ENCODE measurements at regions not wholly inside any gene's neighbourhood (a gene's known extent, or its start where the extent isn't known, plus 50 kb on each side); places are given as distances from the start of the nearest gene placed in this dataset.

GRCh38 chr21:27759820-27760219 is 792.9 kb upstream of the ADAMTS5 start:
- no peak overlapping the region for H3K4me3 ChIP-seq
- no peak overlapping the region for H3K4me2 ChIP-seq
- no peaks in the 10 kb centered on the region for H3K4me1 ChIP-seq
- no peaks in the 10 kb centered on the region for H3K9me3 ChIP-seq
- no peaks in the 10 kb centered on the region for H4K20me1 ChIP-seq
- H3K27ac ChIP-seq: no peak overlapping the region
- H3K9ac ChIP-seq: no peak overlapping the region
- H3K27me3 ChIP-seq: no peaks in the 10 kb centered on the region
- H3K36me3 ChIP-seq: no peaks in the 10 kb centered on the region
- no peak for TF ChIP-seq Cebpa-rat (IDR thresholded peaks at IDR 0.05)

- Histone ChIP-seq H3K4me3 (no peak overlapping the region), H3K4me1 (no peaks in the 10 kb centered on the region), H3K9ac (no peak overlapping the region), H3K36me3 (no peaks in the 10 kb centered on the region), H4K20me1 (no peaks in the 10 kb centered on the region), H3K4me2 (no peak overlapping the region), H3K27ac (no peak overlapping the region), H3K9me3 (no peaks in the 10 kb centered on the region), H3K27me3 (no peaks in the 10 kb centered on the region)
- no peak for TF ChIP-seq Cebpa-rat (IDR thresholded peaks at IDR 0.05)
Observed at GRCh38 chr21:27759091-27759659, 792.3 kb upstream of the ADAMTS5 start.

GRCh38 chr21:27756191-27756590 is 789.3 kb upstream of the ADAMTS5 start:
- Histone ChIP-seq H4K20me1 (no peaks in the 10 kb centered on the region), H3K9ac (no peak overlapping the region), H3K4me2 (no peak overlapping the region), H3K27me3 (no peaks in the 10 kb centered on the region), H3K9me3 (0 out of 2 replicates have a peak, but pooled peaks cover 6% of the 10 kb centered on the region), H3K4me1 (no peaks in the 10 kb centered on the region), H3K4me3 (no peak overlapping the region), H3K27ac (no peak overlapping the region), H3K36me3 (no peaks in the 10 kb centered on the region)
- TF ChIP-seq Cebpa-rat (IDR thresholded peaks at IDR 0.05): no peak

GRCh38 chr21:27743971-27744564 is 777.2 kb upstream of the ADAMTS5 start:
- Histone ChIP-seq H3K4me3 (no peak overlapping the region), H3K4me1 (no peaks in the 10 kb centered on the region), H3K27me3 (no peaks in the 10 kb centered on the region), H3K9ac (no peak overlapping the region), H3K4me2 (no peak overlapping the region), H4K20me1 (no peaks in the 10 kb centered on the region), H3K27ac (no peak overlapping the region), H3K36me3 (no peaks in the 10 kb centered on the region), H3K9me3 (peaks cover 6% of the 10 kb centered on the region)
- no peak for TF ChIP-seq Cebpa-rat (IDR thresholded peaks at IDR 0.05)

- no peaks in the 10 kb centered on the region for H4K20me1 ChIP-seq
- peaks cover 13% of the 10 kb centered on the region for H3K9me3 ChIP-seq
- no peak overlapping the region for H3K27ac ChIP-seq
- no peaks in the 10 kb centered on the region for H3K27me3 ChIP-seq
- H3K36me3 ChIP-seq: no peaks in the 10 kb centered on the region
- H3K4me3 ChIP-seq: no peak overlapping the region
- no peak for TF ChIP-seq Cebpa-rat (IDR thresholded peaks at IDR 0.05)
- H3K9ac ChIP-seq: no peak overlapping the region
- H3K4me1 ChIP-seq: no peaks in the 10 kb centered on the region
- no peak overlapping the region for H3K4me2 ChIP-seq
Observed at GRCh38 chr21:27741736-27742135, 774.8 kb upstream of the ADAMTS5 start.

- Histone ChIP-seq H3K4me3 (no peak overlapping the region), H3K27me3 (no peaks in the 10 kb centered on the region), H3K9me3 (peaks cover 13% of the 10 kb centered on the region), H3K36me3 (no peaks in the 10 kb centered on the region), H4K20me1 (no peaks in the 10 kb centered on the region), H3K4me2 (no peak overlapping the region), H3K9ac (no peak overlapping the region), H3K4me1 (no peaks in the 10 kb centered on the region), H3K27ac (no peak overlapping the region)
- no peak for TF ChIP-seq Cebpa-rat (IDR thresholded peaks at IDR 0.05)
Observed at GRCh38 chr21:27740084-27740483, 773.2 kb upstream of the ADAMTS5 start.

GRCh38 chr21:27739187-27739586 is 772.3 kb upstream of the ADAMTS5 start:
- no peak for TF ChIP-seq Cebpa-rat (IDR thresholded peaks at IDR 0.05)
- H3K27ac ChIP-seq: no peak overlapping the region
- no peaks in the 10 kb centered on the region for H4K20me1 ChIP-seq
- H3K27me3 ChIP-seq: no peaks in the 10 kb centered on the region
- no peaks in the 10 kb centered on the region for H3K36me3 ChIP-seq
- H3K9me3 ChIP-seq: peaks cover 7% of the 10 kb centered on the region
- H3K4me2 ChIP-seq: no peak overlapping the region
- H3K4me3 ChIP-seq: no peak overlapping the region
- no peaks in the 10 kb centered on the region for H3K4me1 ChIP-seq
- no peak overlapping the region for H3K9ac ChIP-seq

DNA sequence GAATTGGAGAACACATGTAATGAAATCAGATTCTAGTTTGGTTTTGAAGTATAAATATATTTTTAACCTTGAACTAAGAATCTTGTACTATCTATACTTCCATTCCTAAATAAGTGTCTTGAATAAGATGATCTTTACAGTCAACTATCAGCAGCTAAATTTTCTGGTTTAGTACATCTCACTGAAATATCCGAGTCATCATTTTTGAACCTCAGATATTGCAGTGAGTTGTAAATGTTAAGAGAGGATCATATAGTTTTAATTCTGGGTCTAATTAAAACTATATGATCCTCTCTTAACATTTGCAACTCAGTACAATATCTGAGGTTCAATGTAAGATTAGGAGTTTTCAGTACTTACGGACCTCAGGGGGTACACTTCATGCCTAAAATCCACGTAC is 768.8 kb upstream of the ADAMTS5 start:
- no peak overlapping the region for H3K27ac ChIP-seq
- H3K9ac ChIP-seq: no peak overlapping the region
- H3K4me3 ChIP-seq: no peak overlapping the region
- no peaks in the 10 kb centered on the region for H4K20me1 ChIP-seq
- TF ChIP-seq Cebpa-rat (IDR thresholded peaks at IDR 0.05): no peak
- H3K9me3 ChIP-seq: peaks cover 6% of the 10 kb centered on the region; the same call in 1 of the 2 replicates
- H3K4me1 ChIP-seq: no peaks in the 10 kb centered on the region
- no peaks in the 10 kb centered on the region for H3K36me3 ChIP-seq
- no peaks in the 10 kb centered on the region for H3K27me3 ChIP-seq
- H3K4me2 ChIP-seq: no peak overlapping the region

DNA sequence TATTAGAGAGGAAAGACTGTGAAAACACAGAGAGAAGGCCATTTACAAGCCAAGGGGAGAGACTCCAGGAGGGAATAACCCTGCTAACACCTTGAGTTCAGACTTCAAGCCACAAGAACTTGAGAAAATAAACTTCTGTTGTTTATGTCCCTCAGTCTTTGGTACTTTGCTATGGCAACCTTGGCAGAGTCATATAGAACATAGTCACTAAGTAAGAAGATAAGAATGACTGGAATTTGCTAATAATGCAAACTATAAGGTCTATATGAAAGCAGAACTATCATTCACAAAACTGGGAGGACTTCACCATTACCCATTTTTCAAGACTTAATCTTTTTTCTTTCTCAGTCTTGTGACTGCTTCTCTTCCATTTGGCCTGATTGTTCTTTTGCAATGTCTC is 767.3 kb upstream of the ADAMTS5 start:
- Histone ChIP-seq H3K36me3 (no peaks in the 10 kb centered on the region), H3K4me1 (no peaks in the 10 kb centered on the region), H4K20me1 (no peaks in the 10 kb centered on the region), H3K27me3 (no peaks in the 10 kb centered on the region), H3K9ac (no peak overlapping the region), H3K27ac (no peak overlapping the region), H3K4me3 (no peak overlapping the region), H3K4me2 (no peak overlapping the region), H3K9me3 (peaks cover 6% of the 10 kb centered on the region; the same call in 1 of the 2 replicates)
- TF ChIP-seq Cebpa-rat (IDR thresholded peaks at IDR 0.05): no peak

DNA sequence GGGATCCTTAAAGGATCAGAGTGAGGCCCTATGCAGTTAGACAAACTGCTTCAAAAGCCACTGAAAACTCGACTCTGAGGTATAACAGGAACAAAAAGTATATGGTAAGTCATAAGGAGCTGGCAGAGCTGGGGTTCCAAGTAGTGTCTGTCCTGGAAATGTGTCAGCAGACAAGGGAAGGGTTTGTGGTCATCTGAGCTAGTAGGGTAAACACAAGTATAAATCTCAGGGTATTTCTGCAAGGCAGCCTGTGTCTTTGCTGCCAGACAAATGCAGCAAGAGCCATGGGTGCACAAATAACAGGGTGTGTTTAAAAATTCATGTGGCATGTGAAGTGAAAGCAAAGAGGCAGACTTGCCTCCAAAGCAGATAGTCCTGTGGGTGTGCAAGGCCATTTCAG is 759.0 kb upstream of the ADAMTS5 start:
- H3K27me3 ChIP-seq: no peaks in the 10 kb centered on the region
- no peak overlapping the region for H3K9ac ChIP-seq
- H3K36me3 ChIP-seq: no peaks in the 10 kb centered on the region
- TF ChIP-seq Cebpa-rat (IDR thresholded peaks at IDR 0.05): no peak
- no peaks in the 10 kb centered on the region for H3K9me3 ChIP-seq
- H3K4me3 ChIP-seq: no peak overlapping the region
- no peak overlapping the region for H3K27ac ChIP-seq
- H3K4me2 ChIP-seq: no peak overlapping the region
- H4K20me1 ChIP-seq: no peaks in the 10 kb centered on the region
- H3K4me1 ChIP-seq: no peaks in the 10 kb centered on the region

DNA sequence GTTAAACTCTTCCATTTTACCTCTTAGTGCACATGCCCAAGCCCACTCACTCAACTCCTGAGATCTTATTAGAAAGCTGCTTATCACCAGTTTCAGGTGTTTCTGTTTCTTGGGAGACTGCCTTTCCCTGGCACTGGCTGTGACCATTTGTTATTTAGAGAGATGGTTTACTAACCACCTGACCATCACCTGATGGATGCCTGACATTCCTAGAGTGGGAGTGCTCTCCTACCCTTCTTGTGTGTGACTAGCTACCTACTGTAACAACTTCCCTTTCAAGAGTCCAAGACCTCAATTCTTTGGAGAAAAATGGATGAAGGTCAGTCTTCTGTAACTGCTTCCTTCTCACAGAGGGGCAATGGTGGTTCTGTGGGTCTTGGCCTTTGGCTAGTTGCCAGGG is 755.2 kb upstream of the ADAMTS5 start:
- no peak for TF ChIP-seq Cebpa-rat (IDR thresholded peaks at IDR 0.05)
- Histone ChIP-seq H3K36me3 (no peaks in the 10 kb centered on the region), H3K27me3 (no peaks in the 10 kb centered on the region)

More for the DNA sequence above, 755.2 kb upstream of the ADAMTS5 start:
- no peak overlapping the region for H3K9ac ChIP-seq
- no peak overlapping the region for H3K4me3 ChIP-seq
- no peaks in the 10 kb centered on the region for H4K20me1 ChIP-seq
- H3K27ac ChIP-seq: no peak overlapping the region
- no peaks in the 10 kb centered on the region for H3K4me1 ChIP-seq
- no peak overlapping the region for H3K4me2 ChIP-seq
- H3K9me3 ChIP-seq: no peaks in the 10 kb centered on the region

Measured in BLaER1 (cell line).